Ramos (cell line): ENCODE measurements at regions not wholly inside any gene's neighbourhood (a gene's known extent, or its start where the extent isn't known, plus 50 kb on each side); places are given as distances from the start of the nearest gene placed in this dataset.

Experiments used
- in situ Hi-C: fragments of 300-500 bp; cut with MboI; formaldehyde crosslinking; loops from one replicate; pipeline ENCODE4 v1.14.3; 2022; ENCODE audit warnings: low sequenced_read_pairs; ENCODE audit not compliant: unreplicated experiment

DNA sequence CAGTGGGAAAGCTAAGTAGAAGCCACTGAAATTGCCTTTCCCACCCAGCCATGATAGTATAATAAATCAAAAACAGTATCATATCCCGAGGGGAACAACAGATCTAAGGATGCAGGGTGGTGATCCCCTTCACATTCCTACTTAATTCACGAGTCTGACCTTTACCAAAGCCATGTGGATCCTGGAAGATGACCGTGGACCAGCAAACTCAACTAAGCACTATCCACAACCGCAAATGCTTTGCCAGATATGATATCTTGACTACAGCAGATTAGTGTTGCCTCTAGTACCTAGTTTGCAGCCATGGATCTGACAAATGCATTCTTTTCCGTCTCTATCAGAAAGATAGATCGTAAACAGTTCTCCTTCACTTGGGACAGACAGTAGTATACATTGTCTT, 67.3 kb upstream of the IL6 start:
- in situ Hi-C loops, result no loop called here

- in situ Hi-C loops, result no loop called here
These were observed 69.0 kb upstream of the IL6 start for GRCh38 chr7:22658031-22658430.

- in situ Hi-C loops, result no loop called here
These were observed 69.5 kb upstream of the IL6 start for GRCh38 chr7:22657479-22657878.

- in situ Hi-C loops, result no loop called here
These were observed 71.2 kb upstream of the IL6 start for GRCh38 chr7:22655781-22656180.

DNA sequence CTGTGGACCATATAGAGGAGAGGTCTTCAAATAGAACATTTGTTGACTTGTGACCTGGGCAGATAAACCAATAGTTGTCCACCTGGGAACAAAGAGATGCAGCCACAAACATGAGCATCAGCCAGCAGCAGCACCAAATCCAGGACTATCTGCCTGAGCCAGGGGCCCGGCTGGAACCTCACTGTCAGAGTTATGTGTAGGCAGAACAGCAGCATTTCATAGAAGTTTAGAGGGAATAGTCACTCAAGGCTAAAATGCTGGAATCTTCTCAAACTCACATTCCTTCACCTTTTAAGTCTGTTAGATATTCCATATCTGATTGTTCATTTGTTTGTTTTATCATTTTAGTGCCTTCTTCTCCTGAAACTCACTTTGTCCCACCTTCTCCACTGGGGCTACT, 72.2 kb upstream of the IL6 start:
- in situ Hi-C loops, result no loop called here

DNA sequence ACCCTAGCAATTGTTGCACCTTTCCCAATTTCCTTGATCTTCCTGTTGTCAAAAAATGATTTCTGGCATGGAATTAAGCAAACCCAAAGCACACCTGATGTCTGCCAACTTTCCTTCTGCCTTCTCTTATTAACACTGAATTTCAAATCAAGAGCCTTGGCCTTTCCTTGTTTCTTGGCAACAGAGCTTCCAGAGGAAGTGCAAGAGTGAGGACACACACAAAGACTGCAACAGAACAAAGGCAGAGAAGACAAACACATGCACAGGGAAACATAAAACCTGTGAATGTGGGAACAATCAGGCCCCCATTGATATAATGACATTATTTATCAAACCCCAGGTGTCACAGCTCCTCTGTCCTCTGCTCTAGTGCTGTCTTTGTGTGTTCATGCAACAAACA, 73.0 kb upstream of the IL6 start:
- in situ Hi-C loops, result no loop called here

GRCh38 chr7:22651534-22652243, 75.3 kb upstream of the IL6 start:
- in situ Hi-C loops, result no loop called here

- in situ Hi-C loops, result no loop called here
These were observed 76.0 kb upstream of the IL6 start for GRCh38 chr7:22651036-22651435.

DNA sequence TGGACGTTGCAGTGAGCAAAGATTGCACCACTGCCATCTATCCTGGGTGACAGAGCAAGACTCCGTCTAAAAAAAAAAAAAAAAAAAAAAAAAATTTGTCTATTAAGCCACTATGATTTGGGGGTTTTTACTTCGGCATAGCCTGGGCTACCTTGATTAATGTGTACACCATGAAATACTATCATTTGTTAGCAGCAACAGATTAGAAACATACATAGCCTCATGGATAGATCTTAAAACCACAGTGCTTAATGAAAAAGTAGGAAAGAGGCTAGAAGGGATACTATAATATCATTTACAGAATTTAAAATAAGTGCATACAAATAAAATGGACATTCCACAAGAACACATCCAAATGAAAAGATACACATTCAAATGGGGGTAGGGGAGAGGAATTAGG, 77.3 kb upstream of the IL6 start:
- in situ Hi-C loops, result no loop called here

- in situ Hi-C loops, result no loop called here
These were observed 79.3 kb upstream of the IL6 start for GRCh38 chr7:22647451-22648257.

DNA sequence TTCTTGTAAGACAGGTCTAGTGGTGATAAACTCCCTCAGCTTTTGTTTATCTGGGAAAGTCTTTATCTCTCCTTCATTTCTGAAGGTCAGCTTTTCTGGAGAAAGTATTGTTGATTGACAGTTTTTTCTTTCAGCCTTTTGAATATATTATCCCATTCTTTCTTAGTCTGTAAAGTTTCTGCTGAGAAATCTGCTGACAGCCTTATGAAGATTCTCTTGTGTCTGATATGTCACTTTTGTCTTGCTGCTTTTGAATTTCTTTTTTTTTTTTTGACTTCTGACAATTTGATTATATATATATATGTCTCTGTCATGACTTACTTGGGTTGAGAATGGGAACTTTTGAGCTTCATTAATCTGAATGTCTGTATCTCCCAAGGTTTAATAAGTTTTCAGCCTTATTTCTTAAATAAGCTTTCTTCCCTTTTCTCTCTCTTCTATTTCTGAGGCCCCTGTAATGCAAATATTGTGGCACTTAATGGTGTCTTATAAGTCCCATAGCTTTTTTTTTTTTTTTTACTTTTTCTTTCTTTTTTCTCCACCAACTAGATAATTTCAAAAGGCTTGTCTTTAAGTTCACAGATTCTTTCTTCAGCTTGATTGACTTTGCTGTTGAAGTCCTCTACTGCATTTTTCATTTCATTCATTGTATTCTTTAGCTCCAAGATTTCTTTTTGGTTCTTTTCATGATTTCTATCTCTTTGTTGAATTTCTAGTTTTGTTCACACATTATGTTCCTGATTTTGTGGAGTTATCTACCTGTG, 81.4 kb upstream of the IL6 start:
- in situ Hi-C loops, result no loop called here

DNA sequence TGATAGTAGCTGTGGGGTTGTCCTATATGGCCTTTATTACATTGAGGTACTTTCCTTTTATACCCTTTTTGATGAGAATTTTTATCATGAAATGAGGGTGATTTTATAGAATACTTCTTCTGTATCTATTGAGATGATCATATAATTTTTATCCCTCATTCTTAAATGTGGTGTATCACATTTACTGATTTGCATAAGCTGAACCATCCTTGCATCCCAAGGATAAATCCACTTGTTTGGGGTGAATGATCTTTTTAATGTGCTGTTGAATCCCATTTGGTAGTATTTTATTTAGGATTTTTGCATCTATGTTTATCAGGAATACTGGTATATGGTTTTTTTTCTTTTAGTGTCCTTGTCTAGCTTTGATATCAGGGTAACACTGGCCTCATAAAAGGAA, 84.5 kb upstream of the IL6 start:
- in situ Hi-C loops, result no loop called here

DNA sequence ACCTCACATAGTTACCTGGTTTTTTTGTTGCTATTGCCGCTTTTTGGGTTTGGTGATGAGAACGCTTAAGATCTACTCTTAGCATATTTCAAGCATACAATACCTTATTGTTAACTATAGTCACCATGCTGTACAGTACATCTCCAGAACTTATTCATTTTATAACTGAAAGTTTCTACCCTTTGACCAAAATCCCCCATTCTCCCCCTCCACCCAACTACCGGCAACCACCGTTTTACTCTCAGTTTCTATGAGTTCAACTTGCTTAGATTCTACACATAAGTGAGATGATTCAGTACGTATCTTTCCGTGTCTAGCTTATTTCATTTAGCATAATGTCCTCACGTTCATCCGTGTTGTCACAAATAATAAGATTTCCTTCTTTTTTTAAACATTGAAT, 86.7 kb upstream of the IL6 start:
- in situ Hi-C loops, result no loop called here

GRCh38 chr7:22639396-22639795, 87.6 kb upstream of the IL6 start:
- in situ Hi-C loops, result no loop called here

GRCh38 chr7:22635349-22635748, 91.7 kb upstream of the IL6 start:
- in situ Hi-C loops, result no loop called here

GRCh38 chr7:22633954-22634474, 93.0 kb upstream of the IL6 start:
- in situ Hi-C loops, result no loop called here

- in situ Hi-C loops, result no loop called here
These were observed 93.6 kb upstream of the IL6 start for GRCh38 chr7:22633286-22633953.

- in situ Hi-C loops, result no loop called here
These were observed 94.3 kb upstream of the IL6 start for GRCh38 chr7:22632674-22633073.

- in situ Hi-C loops, result no loop called here
These were observed 95.3 kb upstream of the IL6 start for GRCh38 chr7:22631730-22632129.

GRCh38 chr7:22630069-22630468, 96.9 kb upstream of the IL6 start:
- in situ Hi-C loops, result no loop called here
